Common myeloid progenitor, CD34-positive (primary cell): ENCODE measurements at regions not wholly inside any gene's neighbourhood (a gene's known extent, or its start where the extent isn't known, plus 50 kb on each side); places are given as distances from the start of the nearest gene placed in this dataset.
A peak's percentile ranks its signal among the peaks of the same experiment; 100 is the strongest.

Experiments
- CTCF ChIA-PET: fragments of 350-600 bp; sonication (Branson Sonifier 250); formaldehyde crosslinking; loops from one replicate; lab custom pipeline; 2021; ENCODE audit warnings: antibody characterized with exemption; lab: Charles Lee
- POLR2A ChIA-PET: fragments of 350-600 bp; sonication (Branson Sonifier 250); formaldehyde crosslinking; loops from one replicate; lab custom pipeline; 2021; ENCODE audit warnings: antibody characterized with exemption; lab: Charles Lee
- DNase-seq, 3 donors: peaks; one replicate each; pipeline versions ENCODE4 v3.0.0 to v3.0.0-alpha.2; 2013
- H3K27ac ChIP-seq, 2 experiments: 1 replicate in 1 of 2; 2 replicates in 1 of 2; pipeline ENCODE4 v1.7.0; 2013; ENCODE audit warnings: inconsistent platforms in 2 of 2, low read length in 2 of 2, mild to moderate bottlenecking in 2 of 2, low read depth in 1 of 2, moderate library complexity in 1 of 2; ENCODE audit not compliant: severe bottlenecking in 2 of 2, insufficient read depth in 1 of 2, poor library complexity in 1 of 2
- H3K27me3 ChIP-seq, 5 experiments: replicated peaks in 2 of 5; 1 replicate in 3 of 5; 2 replicates in 2 of 5; pipeline versions ENCODE4 v1.6.1 to v1.7.0; 2013; ENCODE audit warnings: low read length in 4 of 5, mild to moderate bottlenecking in 2 of 5, moderate library complexity in 2 of 5, inconsistent platforms in 1 of 5; ENCODE audit not compliant: insufficient read depth in 5 of 5, control insufficient read depth in 4 of 5
- H3K36me3 ChIP-seq, 4 experiments: 1 replicate in 2 of 4; 2 replicates in 2 of 4; pipeline versions ENCODE4 v1.6.1 to v1.7.0; 2013; ENCODE audit warnings: low read length in 3 of 4, control low read depth in 1 of 4, mild to moderate bottlenecking in 1 of 4; ENCODE audit not compliant: control insufficient read depth in 4 of 4, insufficient read depth in 4 of 4
- H3K4me1 ChIP-seq, 4 experiments: 1 replicate in 3 of 4; 2 replicates in 1 of 4; pipeline versions ENCODE4 v1.6.1 to v1.7.1; 2013; ENCODE audit warnings: low read length in 3 of 4, mild to moderate bottlenecking in 3 of 4, control low read depth in 1 of 4, inconsistent platforms in 1 of 4, moderate library complexity in 1 of 4; ENCODE audit not compliant: control insufficient read depth in 4 of 4, insufficient read depth in 4 of 4; ENCODE audit errors: control extremely low read depth in 1 of 4
- H3K4me3 ChIP-seq, 7 experiments: 1 replicate in 4 of 7; 2 replicates in 3 of 7; pipeline versions ENCODE4 v1.5.1 to v1.7.0; 2013; ENCODE audit warnings: mild to moderate bottlenecking in 7 of 7, low read length in 6 of 7, moderate library complexity in 6 of 7, inconsistent platforms in 2 of 7, low read depth in 2 of 7, control low read depth in 1 of 7; ENCODE audit not compliant: insufficient read depth in 4 of 7, control insufficient read depth in 1 of 7; ENCODE audit errors: extremely low read depth in 1 of 7
- H3K9me3 ChIP-seq, 5 experiments: 1 replicate in 4 of 5; 2 replicates in 1 of 5; pipeline versions ENCODE4 v1.6.1 to v1.7.1; 2013; ENCODE audit warnings: low read length in 4 of 5, mild to moderate bottlenecking in 2 of 5, inconsistent platforms in 1 of 5, low read depth in 1 of 5, moderate library complexity in 1 of 5; ENCODE audit not compliant: control insufficient read depth in 4 of 5, insufficient read depth in 2 of 5; ENCODE audit errors: control extremely low read depth in 1 of 5
- WGBS: methylation state at CpG from one replicate; pipeline ENCODE4 v1.1.5; 2013; ENCODE audit not compliant: insufficient coverage; 5-methylcytosine and 5-hydroxymethylcytosine counted together

GRCh38 chr2:169426069-169426663 is 53.1 kb upstream of the BBS5 start:
- WGBS: 97% methylated on average over 17 of the region's 17 CpGs
- H3K27ac ChIP-seq: no peak overlapping the region
- no peak overlapping the region for H3K4me3 ChIP-seq
- no peaks in the 10 kb centered on the region for H3K4me1 ChIP-seq
- no peaks in the 10 kb centered on the region for H3K27me3 ChIP-seq
- POLR2A ChIA-PET: no interaction called here
- peaks cover 0 to 7% (median 0%) of the 10 kb centered on the region in 5 experiments for H3K9me3 ChIP-seq
- CTCF ChIA-PET: no interaction called here
- no peak for DNase-seq
- no peaks in the 10 kb centered on the region for H3K36me3 ChIP-seq

DNA sequence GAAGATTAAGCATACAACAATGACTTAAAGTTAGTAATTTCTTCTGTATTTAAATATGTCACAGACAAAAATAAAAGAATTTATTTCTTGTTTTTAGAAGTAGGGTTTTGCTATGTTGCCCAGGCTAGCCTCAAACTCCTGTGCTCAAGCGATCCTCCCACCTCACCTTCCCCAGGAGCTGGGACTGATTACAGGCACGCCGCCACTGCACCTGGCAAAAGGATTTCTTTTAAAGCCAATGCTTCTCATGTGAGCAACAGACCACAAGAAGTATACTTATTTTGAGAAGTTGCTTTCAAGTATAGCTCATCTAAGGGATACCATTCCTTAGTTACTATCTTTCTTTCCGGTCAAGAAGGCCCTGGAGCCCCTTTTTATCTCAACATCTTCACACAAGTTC is 57.2 kb upstream of the BBS5 start:
- CTCF ChIA-PET: interaction anchor here (0.9 kb wide), 1 partner anchor 43 kb away, joined by 3 read pairs; no protein-coding TSS in a partner anchor
- POLR2A ChIA-PET: no interaction called here

DNA sequence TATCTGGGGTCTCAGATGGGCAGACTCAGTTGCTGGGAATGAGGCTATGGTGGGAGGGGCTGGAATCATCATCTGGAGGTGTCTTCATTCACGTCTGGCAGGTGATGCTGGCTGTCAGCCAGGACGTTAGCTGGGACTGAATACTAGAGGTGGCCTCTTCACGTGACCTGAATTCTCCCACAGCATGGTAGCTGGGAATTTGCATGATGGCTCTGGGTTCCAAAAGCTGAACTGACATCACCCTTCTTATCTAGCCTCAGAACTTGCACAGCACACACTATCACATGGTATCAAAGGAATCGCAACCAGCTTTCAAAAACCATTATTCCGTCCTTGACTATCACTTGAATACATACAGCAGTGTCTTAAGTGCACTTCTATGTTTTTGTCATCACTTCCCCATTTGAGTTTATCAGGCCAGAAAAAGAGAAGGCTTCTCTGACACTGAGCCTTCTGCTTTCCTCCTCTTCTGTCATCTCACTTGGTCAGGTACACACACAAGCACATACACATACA is 53.0 kb upstream of the LRP2 start:
- WGBS: 95% methylated on average over 4 of the region's 5 CpGs
- H3K9me3 ChIP-seq: no peaks in the 10 kb centered on the region
- POLR2A ChIA-PET: no interaction called here
- DNase-seq: peak; percentile 4 to 75 (median 62)
- H3K36me3 ChIP-seq: no peaks in the 10 kb centered on the region
- CTCF ChIA-PET: no interaction called here
- no peaks in the 10 kb centered on the region for H3K4me1 ChIP-seq
- no peak overlapping the region for H3K4me3 ChIP-seq
- H3K27me3 ChIP-seq: peaks cover 0 to 4% (median 0%) of the 10 kb centered on the region in 5 experiments
- no peak overlapping the region for H3K27ac ChIP-seq

More for the DNA sequence above, 57.2 kb upstream of the BBS5 start:
- H3K4me1 ChIP-seq: no peaks in the 10 kb centered on the region
- no peak overlapping the region for H3K4me3 ChIP-seq
- peaks cover 0 to 2% (median 0%) of the 10 kb centered on the region in 5 experiments for H3K9me3 ChIP-seq
- H3K27ac ChIP-seq: no peak overlapping the region
- H3K27me3 ChIP-seq: peaks cover 0 to 4% (median 0%) of the 10 kb centered on the region in 5 experiments
- DNase-seq: no peak
- WGBS: 100% methylated on average over 1 of the region's 4 CpGs
- H3K36me3 ChIP-seq: no peaks in the 10 kb centered on the region
